ENCODE measurements at regions not wholly inside any gene's neighbourhood (a gene's known extent, or its start where the extent isn't known, plus 50 kb on each side); places are given as distances from the start of the nearest gene placed in this dataset.

DNA sequence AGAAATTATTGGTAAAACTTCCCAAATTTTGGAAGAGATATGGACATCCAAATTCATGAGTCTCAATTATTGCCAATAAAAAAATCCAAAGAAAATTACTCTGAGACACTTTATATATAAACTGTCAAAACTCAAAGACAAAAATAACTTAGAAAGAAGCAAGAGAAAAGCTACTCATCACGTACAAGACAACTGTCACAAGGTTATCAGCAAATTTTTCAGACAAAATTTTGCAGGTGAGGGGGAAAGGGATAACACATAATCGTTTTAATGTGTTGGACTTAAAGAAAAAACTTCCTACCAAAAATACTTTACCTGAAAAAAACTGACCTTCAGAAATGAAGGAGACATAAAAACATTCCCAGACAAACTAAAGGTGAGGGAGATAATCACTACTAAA is 272.5 kb downstream of the THBS2 start:
- TF ChIP-seq, protein P1, sequence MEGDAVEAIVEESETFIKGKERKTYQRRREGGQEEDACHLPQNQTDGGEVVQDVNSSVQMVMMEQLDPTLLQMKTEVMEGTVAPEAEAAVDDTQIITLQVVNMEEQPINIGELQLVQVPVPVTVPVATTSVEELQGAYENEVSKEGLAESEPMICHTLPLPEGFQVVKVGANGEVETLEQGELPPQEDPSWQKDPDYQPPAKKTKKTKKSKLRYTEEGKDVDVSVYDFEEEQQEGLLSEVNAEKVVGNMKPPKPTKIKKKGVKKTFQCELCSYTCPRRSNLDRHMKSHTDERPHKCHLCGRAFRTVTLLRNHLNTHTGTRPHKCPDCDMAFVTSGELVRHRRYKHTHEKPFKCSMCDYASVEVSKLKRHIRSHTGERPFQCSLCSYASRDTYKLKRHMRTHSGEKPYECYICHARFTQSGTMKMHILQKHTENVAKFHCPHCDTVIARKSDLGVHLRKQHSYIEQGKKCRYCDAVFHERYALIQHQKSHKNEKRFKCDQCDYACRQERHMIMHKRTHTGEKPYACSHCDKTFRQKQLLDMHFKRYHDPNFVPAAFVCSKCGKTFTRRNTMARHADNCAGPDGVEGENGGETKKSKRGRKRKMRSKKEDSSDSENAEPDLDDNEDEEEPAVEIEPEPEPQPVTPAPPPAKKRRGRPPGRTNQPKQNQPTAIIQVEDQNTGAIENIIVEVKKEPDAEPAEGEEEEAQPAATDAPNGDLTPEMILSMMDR (IDR thresholded peaks at IDR 0.05): no peak
- TF ChIP-seq POLR2A (IDR thresholded peaks at IDR 0.05): no peak

Measured in body of pancreas (tissue), 4 donors.